Gastroesophageal sphincter (tissue), 3 donors: ENCODE measurements at regions not wholly inside any gene's neighbourhood (a gene's known extent, or its start where the extent isn't known, plus 50 kb on each side); places are given as distances from the start of the nearest gene placed in this dataset.

Experiments used
- CTCF ChIP-seq, 4 experiments: fragments of 200-600 bp in 2 of 4; fragments of 450-650 bp in 2 of 4; sonication (generic) in 1 of 4; IDR thresholded peaks; one replicate each; pipeline ENCODE4 v1.5.1; 2017 to 2019; ENCODE audit warnings: antibody characterized with exemption in 4 of 4, mild to moderate bottlenecking in 2 of 4, moderate library complexity in 2 of 4
- EP300 ChIP-seq: sonication (generic); formaldehyde crosslinking; IDR thresholded peaks from one replicate; pipeline ENCODE4 v1.6.1; 2017; ENCODE audit warnings: antibody characterized with exemption, mild to moderate bottlenecking
- POLR2A ChIP-seq, 2 donors: fragments of 450-650 bp; IDR thresholded peaks; one replicate each; pipeline ENCODE4 v1.6.1; 2017; ENCODE audit warnings: antibody characterized with exemption in 2 of 2, mild to moderate bottlenecking in 2 of 2, moderate library complexity in 1 of 2

DNA sequence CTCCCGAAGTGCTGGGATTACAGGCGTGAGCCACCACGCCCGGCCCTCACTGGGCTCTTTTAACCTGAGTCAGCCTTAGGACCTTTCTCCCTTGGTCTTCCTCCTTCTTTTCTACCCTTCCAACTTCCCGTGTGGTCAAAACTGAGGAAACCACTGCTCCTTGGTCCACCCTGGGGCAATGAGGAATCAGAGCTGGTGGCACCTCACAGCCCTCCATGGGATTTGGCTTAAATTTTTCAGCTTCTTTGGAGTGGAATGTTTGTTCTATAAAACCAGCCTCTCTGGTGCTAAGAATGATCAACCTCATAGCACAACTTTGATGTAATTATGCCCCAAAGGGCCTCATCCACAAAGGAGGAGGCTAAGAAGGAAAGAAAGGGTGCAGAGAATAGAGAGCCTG is 76.6 kb upstream of the CFAP20DC start:
- TF ChIP-seq CTCF (IDR thresholded peaks at IDR 0.05) (no peak), POLR2A (IDR thresholded peaks at IDR 0.05) (no peak), EP300 (no peak)
